H9 (cell line): ENCODE measurements at regions not wholly inside any gene's neighbourhood (a gene's known extent, or its start where the extent isn't known, plus 50 kb on each side); places are given as distances from the start of the nearest gene placed in this dataset.

Experiments
- DNase-seq: peaks from one replicate; pipeline ENCODE4 v3.0.0-alpha.2; 2017
- H2AFZ ChIP-seq: one replicate; pipeline ENCODE4 v1.6.1; 2013; ENCODE audit warnings: mild to moderate bottlenecking, low read length, control low read depth, moderate library complexity
- H2AK5ac ChIP-seq: 2 replicates; pipeline ENCODE4 v1.6.1; 2013; ENCODE audit warnings: low read length, control low read depth, mixed read lengths; ENCODE audit not compliant: insufficient read length
- H2BK120ac ChIP-seq: one replicate; pipeline ENCODE4 v1.6.1; 2013; ENCODE audit warnings: low read depth, mild to moderate bottlenecking, low read length, control low read depth, inconsistent platforms; ENCODE audit not compliant: poor library complexity, severe bottlenecking
- H2BK12ac ChIP-seq: 2 replicates; pipeline ENCODE4 v1.6.1; 2013; ENCODE audit warnings: low read length, control low read depth, mixed read lengths, low read depth; ENCODE audit not compliant: insufficient read length
- H2BK15ac ChIP-seq: 2 replicates; pipeline ENCODE4 v1.6.1; 2013; ENCODE audit warnings: low read depth, low read length, control low read depth
- H2BK20ac ChIP-seq: one replicate; pipeline ENCODE4 v1.6.1; 2013; ENCODE audit warnings: low read depth, mild to moderate bottlenecking, low read length, control low read depth, inconsistent platforms; ENCODE audit not compliant: poor library complexity, severe bottlenecking
- H2BK5ac ChIP-seq: 2 replicates; pipeline ENCODE4 v1.6.1; 2013; ENCODE audit warnings: low read length, control low read depth, mixed read lengths; ENCODE audit not compliant: insufficient read length
- H3K14ac ChIP-seq: 2 replicates; pipeline ENCODE4 v1.6.1; 2013; ENCODE audit warnings: low read length, control low read depth; ENCODE audit not compliant: insufficient read depth
- H3K18ac ChIP-seq: 2 replicates; pipeline ENCODE4 v1.6.1; 2013; ENCODE audit warnings: low read depth, mild to moderate bottlenecking, mixed read lengths, low read length, control low read depth; ENCODE audit not compliant: insufficient read length
- H3K23ac ChIP-seq: 2 replicates; pipeline ENCODE4 v1.6.1; 2013; ENCODE audit warnings: low read length, control low read depth, mixed read lengths, low read depth; ENCODE audit not compliant: insufficient read length
- H3K23me2 ChIP-seq: 2 replicates; pipeline ENCODE4 v1.6.1; 2013; ENCODE audit warnings: low read depth, mild to moderate bottlenecking, mixed read lengths, low read length, control low read depth; ENCODE audit not compliant: insufficient read length, poor library complexity, severe bottlenecking
- H3K27ac ChIP-seq: 2 replicates; pipeline ENCODE4 v1.5.1; 2013; ENCODE audit warnings: low read length, control low read depth, mixed read lengths, low read depth; ENCODE audit not compliant: insufficient read length
- H3K27me3 ChIP-seq: 2 replicates; pipeline ENCODE4 v1.6.1; 2013; ENCODE audit warnings: low read length, control low read depth, inconsistent platforms; ENCODE audit not compliant: insufficient read depth
- H3K4ac ChIP-seq: 2 replicates; pipeline ENCODE4 v1.6.1; 2013; ENCODE audit warnings: low read depth, mild to moderate bottlenecking, control low read depth, inconsistent platforms, low read length, moderate library complexity
- H3K4me1 ChIP-seq: 2 replicates; pipeline ENCODE4 v1.6.1; 2013; ENCODE audit warnings: low read length, control low read depth, inconsistent platforms; ENCODE audit not compliant: insufficient read depth
- H3K4me2 ChIP-seq: 2 replicates; pipeline ENCODE4 v1.6.1; 2013; ENCODE audit warnings: low read length, control low read depth, mixed read lengths; ENCODE audit not compliant: insufficient read length, insufficient read depth
- H3K56ac ChIP-seq: 2 replicates; pipeline ENCODE4 v1.6.1; 2013; ENCODE audit warnings: low read depth, mild to moderate bottlenecking, mixed read lengths, low read length, control low read depth; ENCODE audit not compliant: insufficient read length
- H3K79me1 ChIP-seq: 2 replicates; pipeline ENCODE4 v1.6.1; 2013; ENCODE audit warnings: low read depth, mild to moderate bottlenecking, moderate library complexity, low read length, control low read depth, inconsistent platforms; ENCODE audit not compliant: insufficient read depth, poor library complexity, severe bottlenecking
- H3K79me2 ChIP-seq: 2 replicates; pipeline ENCODE4 v1.6.1; 2013; ENCODE audit warnings: low read length, control low read depth, inconsistent platforms; ENCODE audit not compliant: insufficient read depth
- H3K9ac ChIP-seq: 2 replicates; pipeline ENCODE4 v1.6.1; 2013; ENCODE audit warnings: low read length, control low read depth, mixed read lengths; ENCODE audit not compliant: insufficient read length; ENCODE audit errors: extremely low read depth
- H3K9me3 ChIP-seq: one replicate; pipeline ENCODE4 v1.6.1; 2013; ENCODE audit warnings: low read depth, low read length, inconsistent platforms; ENCODE audit not compliant: control insufficient read depth
- H3T11ph ChIP-seq: one replicate; pipeline ENCODE4 v1.6.1; 2013; ENCODE audit warnings: mild to moderate bottlenecking, low read length, control low read depth, inconsistent platforms
- H4K20me1 ChIP-seq: one replicate; pipeline ENCODE4 v1.6.1; 2013; ENCODE audit not compliant: control insufficient read depth, insufficient read length, insufficient read depth
- H4K5ac ChIP-seq: 2 replicates; pipeline ENCODE4 v1.6.1; 2013; ENCODE audit warnings: low read depth, mild to moderate bottlenecking, mixed read lengths, low read length, control low read depth; ENCODE audit not compliant: insufficient read length
- H4K8ac ChIP-seq: replicated peaks from 2 replicates; pipeline ENCODE4 v1.6.1; 2013; ENCODE audit warnings: low read length, control low read depth, mixed read lengths, low read depth; ENCODE audit not compliant: insufficient read length
- H4K91ac ChIP-seq: 2 replicates; pipeline ENCODE4 v1.6.1; 2013; ENCODE audit warnings: low read depth, mild to moderate bottlenecking, moderate library complexity, mixed read lengths, low read length, control low read depth; ENCODE audit not compliant: insufficient read length
- H3K27ac Mint-ChIP-seq, 3 experiments: 2 replicates in 2 of 3; 3 replicates in 1 of 3; pipeline ENCODE4 v1.8.0; 2020 to 2021; ENCODE audit warnings: mixed read lengths in 3 of 3, mild to moderate bottlenecking in 1 of 3, moderate library complexity in 1 of 3
- H3K27me3 Mint-ChIP-seq: 2 replicates; pipeline ENCODE4 v1.8.0; 2021; ENCODE audit warnings: low read depth, mild to moderate bottlenecking, moderate library complexity, mixed read lengths
- H3K36me3 Mint-ChIP-seq, 3 experiments: 2 replicates in 2 of 3; 3 replicates in 1 of 3; pipeline ENCODE4 v1.8.0; 2020 to 2021; ENCODE audit warnings: low read depth in 3 of 3, mixed read lengths in 3 of 3; ENCODE audit not compliant: insufficient read depth in 1 of 3
- H3K4me1 Mint-ChIP-seq, 2 experiments: 2 replicates each; pipeline ENCODE4 v1.8.0; 2020; ENCODE audit warnings: mixed read lengths in 2 of 2
- H3K4me3 Mint-ChIP-seq, 2 experiments: 2 replicates in 1 of 2; 3 replicates in 1 of 2; pipeline ENCODE4 v1.8.0; 2020 to 2021; ENCODE audit warnings: mild to moderate bottlenecking in 2 of 2, mixed read lengths in 2 of 2, moderate library complexity in 1 of 2
- H3K9me3 Mint-ChIP-seq, 2 experiments: 2 replicates in 1 of 2; 3 replicates in 1 of 2; pipeline ENCODE4 v1.8.0; 2020; ENCODE audit warnings: mild to moderate bottlenecking in 2 of 2, mixed read lengths in 2 of 2, moderate library complexity in 1 of 2
- CTCF ChIP-seq: fragments of 200-600 bp; sonication (generic); conservative IDR thresholded peaks from 3 replicates; pipeline ENCODE4 v1.8.0; 2021; ENCODE audit warnings: antibody characterized with exemption, mild to moderate bottlenecking
- WGBS: extraction: QIAGEN DNeasy Blood & Tissue Kit; methylation state at CpG from one replicate; pipeline ENCODE4 v1.1.7; 2013; ENCODE audit warnings: missing lambda C conversion rate, low lambda C conversion rate, mixed read lengths; ENCODE audit not compliant: insufficient read length; ENCODE audit errors: extremely low coverage; 5-methylcytosine and 5-hydroxymethylcytosine counted together

DNA sequence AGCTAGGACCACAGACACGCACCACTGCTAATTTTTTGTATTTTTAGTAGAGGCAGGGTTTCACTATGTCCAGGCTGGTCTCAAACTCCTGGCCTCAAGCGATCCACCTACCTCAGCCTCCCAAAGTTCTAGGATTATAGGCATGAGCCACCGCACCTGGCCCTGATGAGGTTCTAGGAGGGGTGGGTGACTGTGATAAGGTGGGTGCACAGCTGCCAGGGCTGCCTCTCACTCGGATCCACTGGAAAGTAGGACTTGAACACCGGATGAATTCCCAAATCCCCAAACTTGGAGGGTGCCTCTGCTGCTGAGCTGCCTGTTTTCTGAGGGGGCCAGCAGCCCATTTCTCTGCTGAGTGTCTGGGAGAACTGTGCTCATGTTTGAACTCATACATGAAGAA is 68.2 kb upstream of the PARP1 start:
- Histone ChIP-seq H2BK120ac (no peak overlapping the region), H4K8ac (no peak overlapping the region), H2BK20ac (no peak overlapping the region), H3K9ac (no peak overlapping the region), H2BK12ac (no peak overlapping the region), H2AK5ac (no peak overlapping the region), H3K56ac (no peak overlapping the region), H3K14ac (no peak overlapping the region), H4K91ac (no peak overlapping the region), H2AFZ (no peak overlapping the region), H3K4me1 (peaks cover 2% of the 10 kb centered on the region; the same call in 1 of the 2 replicates), H3T11ph (no peak overlapping the region), H4K5ac (no peak overlapping the region), H3K27me3 (no peaks in the 10 kb centered on the region), H2BK5ac (no peak overlapping the region), H3K23me2 (no peaks in the 10 kb centered on the region), H3K79me2 (no peaks in the 10 kb centered on the region), H3K4ac (no peak overlapping the region), H2BK15ac (no peak overlapping the region), H3K79me1 (no peaks in the 10 kb centered on the region), H3K23ac (no peak overlapping the region), H3K4me2 (no peak overlapping the region), H3K18ac (no peak overlapping the region), H3K9me3 (no peaks in the 10 kb centered on the region), H3K27ac (no peak overlapping the region), H4K20me1 (no peaks in the 10 kb centered on the region)
- no CpG with 5 or more reads among the region's 5 CpGs for WGBS
- peaks cover 5% of the 10 kb centered on the region for H3K27me3 Mint-ChIP-seq
- H3K27ac Mint-ChIP-seq: no peak overlapping the region
- no peaks in the 10 kb centered on the region for H3K9me3 Mint-ChIP-seq
- no peak for DNase-seq
- H3K36me3 Mint-ChIP-seq: no peaks in the 10 kb centered on the region
- no peak overlapping the region for H3K4me3 Mint-ChIP-seq
- no peak for TF ChIP-seq CTCF
- peaks cover 15 to 19% of the 10 kb centered on the region in 2 experiments for H3K4me1 Mint-ChIP-seq
